ENCODE measurements at regions not wholly inside any gene's neighbourhood (a gene's known extent, or its start where the extent isn't known, plus 50 kb on each side); places are given as distances from the start of the nearest gene placed in this dataset.

DNA sequence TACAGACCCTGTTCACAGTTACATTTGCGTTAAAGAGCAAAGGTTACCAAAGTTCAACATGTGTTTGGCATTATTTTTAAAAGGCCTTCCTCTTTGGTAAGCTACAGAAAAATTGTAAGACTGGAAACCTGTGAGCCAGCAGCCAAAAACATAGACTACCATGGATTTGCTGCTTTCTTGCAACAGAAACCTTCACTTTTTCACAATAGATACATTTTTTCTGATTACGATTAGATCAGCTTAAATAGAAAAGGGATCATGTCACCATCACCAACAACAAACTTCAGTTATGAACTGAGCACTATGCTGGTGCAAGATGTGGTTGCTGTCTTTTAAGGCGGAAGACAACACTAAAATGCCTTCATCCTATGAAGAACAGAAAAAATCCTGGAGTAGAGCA is 112.3 kb upstream of the MARCKS start:
- intact Hi-C loops (cut with DNase I): no loop called here
- no peak for DNase-seq (ENCODE audit: low spot score)

DNA sequence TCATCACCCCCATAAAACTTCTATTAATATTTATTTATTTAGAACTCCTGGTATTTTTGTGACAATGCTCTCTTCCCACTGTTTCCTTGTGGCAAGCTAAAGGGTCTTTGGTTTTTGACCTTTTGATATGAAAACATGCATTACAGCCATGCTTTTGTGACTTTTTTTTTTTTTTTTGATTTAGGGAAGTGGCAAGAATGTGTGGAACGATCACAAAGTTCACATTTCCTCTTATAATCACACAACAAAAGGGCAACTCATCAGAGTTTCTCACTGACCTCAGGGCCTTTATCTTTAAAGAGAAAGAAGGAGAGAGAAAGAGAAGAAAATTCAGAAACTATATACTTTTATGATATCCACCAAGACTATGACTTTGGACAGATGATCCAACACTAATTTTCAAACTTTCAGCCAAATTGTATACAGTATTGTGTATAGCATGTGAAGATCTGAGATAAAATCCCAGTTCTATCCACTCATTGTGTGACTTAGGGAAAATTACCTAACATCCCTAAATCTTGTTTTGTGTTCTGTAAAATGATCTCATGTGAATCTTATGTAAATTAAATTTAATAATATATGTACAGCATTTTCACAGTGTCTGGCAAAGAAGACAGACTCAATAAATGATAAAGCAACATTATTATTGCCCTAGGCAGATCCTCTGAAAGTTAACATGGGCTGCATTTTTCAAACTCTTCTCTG is 106.8 kb upstream of the MARCKS start:
- ATAC-seq: no peak
- no peak for DNase-seq (ENCODE audit: low spot score)
- intact Hi-C loops (cut with DNase I): no loop called here

More for the DNA sequence above, 112.3 kb upstream of the MARCKS start:
- peak; percentile 38 for ATAC-seq

DNA sequence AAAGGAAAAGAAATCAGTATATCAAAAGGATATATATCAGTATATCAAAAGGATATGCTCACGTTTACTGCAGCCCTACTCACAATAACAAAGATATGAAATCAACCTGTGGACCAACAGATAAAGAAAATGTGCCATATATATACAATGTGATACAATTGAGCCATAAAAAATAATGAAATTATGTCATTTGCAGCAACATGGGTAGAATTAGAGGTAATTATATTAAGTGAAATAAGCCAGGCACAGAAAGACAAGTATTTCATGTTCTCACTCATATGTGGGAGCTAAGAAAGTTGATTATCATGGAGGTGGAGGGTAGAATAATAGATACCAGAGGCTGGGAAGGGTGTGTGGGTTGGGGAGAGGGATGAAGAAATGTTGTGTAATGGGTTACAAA is 102.9 kb upstream of the MARCKS start:
- no peak for ATAC-seq

DNA sequence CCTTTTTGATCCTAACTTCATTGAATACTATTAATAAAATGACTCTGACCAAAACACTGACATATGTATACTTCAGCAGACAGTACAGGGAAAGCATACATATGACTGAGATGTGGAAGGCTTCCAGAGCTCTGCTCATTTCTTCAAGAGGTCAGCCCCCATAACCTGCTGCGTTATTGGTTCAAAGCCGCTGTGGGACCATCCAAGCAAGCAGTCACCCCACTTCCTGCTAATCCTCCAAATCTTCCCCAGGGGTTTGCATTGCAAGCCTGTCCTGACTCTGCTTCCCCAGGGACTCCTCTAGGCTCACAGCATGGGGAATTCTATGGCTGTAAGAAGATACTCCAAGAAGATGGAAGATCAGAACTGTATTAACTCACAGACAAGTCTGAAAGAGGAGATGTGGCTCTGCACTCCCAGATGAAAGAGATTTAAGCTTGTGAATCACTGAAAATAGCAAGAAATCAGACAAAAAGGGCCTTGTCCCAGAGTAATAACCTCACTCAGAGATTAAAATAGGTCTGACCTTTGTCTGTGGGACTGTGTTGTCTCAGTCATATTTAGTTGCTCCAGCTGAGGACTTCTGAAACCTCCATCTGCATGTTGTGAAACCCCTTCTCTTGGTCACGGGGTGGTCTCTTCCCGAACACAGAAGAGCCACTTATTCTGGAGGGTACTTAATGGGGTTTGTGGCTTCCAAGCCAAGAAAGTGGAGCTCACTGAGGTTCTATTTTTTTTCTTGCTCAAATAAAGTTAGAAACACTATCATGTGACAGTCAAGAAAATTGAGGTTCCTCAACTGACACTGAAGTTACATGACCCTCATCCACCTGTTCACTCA is 101.5 kb upstream of the MARCKS start:
- peak; percentile 93 for ATAC-seq
- no peak for DNase-seq (ENCODE audit: low spot score)
- intact Hi-C loops (cut with DNase I): no loop called here

More for the DNA sequence above, 102.9 kb upstream of the MARCKS start:
- no peak for DNase-seq (ENCODE audit: low spot score)
- intact Hi-C loops (cut with DNase I): no loop called here

DNA sequence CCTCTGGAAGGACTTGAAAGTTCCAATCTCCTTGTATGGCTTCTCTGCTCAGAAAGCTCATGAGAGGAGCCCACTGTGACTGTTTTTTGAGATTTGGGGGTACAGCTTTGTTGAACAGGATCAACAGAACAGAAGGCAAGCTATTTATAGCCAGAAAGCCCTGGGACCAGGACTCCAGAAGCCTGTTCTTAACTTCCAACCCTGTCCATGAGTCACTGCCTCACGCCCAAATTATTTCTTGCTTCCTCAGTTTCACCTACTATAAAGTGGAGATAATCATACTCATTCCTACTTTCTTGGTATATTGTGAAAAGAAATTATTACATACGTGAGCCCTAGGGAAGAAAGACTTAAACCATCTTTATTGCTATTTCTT is 100.9 kb upstream of the MARCKS start:
- intact Hi-C loops (cut with DNase I): no loop called here
- DNase-seq (ENCODE audit: low spot score): no peak

DNA sequence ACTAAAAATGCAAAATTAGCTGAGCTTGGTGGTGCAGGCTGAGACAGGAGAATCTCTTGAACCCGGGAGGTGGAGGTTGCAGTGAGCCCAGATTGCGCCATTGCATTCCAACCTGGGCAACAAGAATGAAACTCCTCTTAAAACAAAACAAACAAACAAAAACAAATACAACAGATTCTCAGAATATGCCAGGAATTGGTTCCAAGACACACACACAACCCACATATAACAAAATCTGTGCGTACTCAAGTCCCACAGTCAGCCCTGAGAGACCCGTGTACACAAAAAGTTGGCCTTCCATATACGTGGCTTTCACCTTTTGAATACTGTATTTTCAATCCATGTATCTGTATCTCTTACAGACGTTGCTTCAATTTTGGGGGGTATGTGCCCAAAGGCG is 98.9 kb upstream of the MARCKS start:
- intact Hi-C loops (cut with DNase I): no loop called here
- DNase-seq (ENCODE audit: low spot score) (no peak), ATAC-seq (no peak)

More for the DNA sequence above, 100.9 kb upstream of the MARCKS start:
- no peak for ATAC-seq

DNA sequence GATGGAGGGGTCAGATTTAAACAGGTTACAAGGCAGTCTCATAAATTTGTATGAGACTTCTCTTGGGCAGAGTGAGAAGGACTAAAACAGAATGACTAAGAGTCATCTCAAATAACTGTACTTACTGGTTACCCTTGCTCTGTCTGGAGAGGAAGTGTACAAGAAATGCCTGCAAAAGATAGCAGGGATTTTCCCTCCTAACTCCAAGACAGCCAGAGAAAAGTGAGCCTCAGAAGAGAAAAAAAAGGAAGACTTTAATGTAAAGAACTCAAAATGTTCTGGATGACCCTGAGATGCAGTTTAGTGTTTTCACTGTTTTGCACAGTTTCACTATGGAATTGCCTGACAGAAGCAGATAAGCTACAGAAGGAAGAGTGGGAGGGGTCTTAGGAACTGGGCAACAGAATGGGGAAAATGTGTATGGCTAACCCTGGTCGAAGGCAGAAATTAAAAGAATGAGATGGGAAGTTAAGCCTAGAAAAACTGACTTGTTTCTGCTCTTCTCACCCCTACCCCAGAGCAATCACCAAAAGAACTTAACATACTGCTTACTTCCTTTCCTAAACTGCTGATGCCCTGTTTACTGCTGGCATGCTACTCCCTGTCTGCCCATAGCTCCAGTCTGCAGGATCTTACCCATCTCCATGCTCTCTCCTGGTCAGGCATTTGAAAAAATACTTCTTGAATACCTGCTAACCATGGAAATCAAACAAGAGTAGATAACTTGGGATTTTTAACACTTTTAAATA is 98.1 kb upstream of the MARCKS start:
- intact Hi-C loops (cut with DNase I): no loop called here
- DNase-seq (ENCODE audit: low spot score) (no peak), ATAC-seq (peak; percentile 49)

DNA sequence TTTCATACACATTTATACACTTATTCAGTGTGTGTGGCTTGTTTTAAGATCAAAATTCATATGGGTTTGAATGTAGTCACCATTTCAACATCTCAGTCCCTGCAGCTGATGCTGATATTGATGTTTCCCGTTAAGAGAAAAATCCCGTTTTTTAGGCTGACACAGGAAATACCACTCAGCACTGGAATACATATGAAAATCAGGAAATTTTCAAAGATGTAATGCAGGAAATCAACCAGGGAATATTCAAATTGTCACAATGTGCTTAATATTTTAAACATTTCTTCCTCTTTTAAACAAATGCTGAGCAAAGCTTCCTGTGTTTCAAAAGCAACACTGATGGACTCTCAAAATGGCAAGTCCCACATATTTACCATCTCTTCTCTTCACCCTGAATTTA is 94.5 kb upstream of the MARCKS start:
- ATAC-seq (no peak), DNase-seq (ENCODE audit: low spot score) (no peak)
- intact Hi-C loops (cut with DNase I): no loop called here

DNA sequence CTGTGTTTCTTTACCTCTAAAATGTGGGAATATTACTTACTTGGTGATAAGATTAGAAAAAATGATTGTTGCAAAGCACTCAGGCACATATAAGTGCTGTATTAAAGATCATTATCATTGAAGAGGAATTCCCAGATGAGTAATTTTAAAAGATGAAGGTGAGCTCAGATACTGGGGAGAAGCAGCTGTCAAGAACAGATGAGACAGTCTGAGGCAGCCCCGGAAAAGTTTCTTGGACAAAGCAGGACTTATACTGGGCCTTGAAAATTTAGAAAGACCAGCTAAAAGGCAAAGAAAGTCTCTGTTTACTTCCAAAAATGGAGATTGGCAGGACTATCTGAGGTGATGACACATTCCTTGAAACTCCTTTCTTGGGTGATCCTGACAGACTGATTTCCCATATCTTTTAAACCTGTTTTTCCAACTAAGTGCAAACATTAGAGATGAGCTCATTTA is 93.8 kb upstream of the MARCKS start:
- DNase-seq (ENCODE audit: low spot score): no peak
- no peak for ATAC-seq
- intact Hi-C loops (cut with DNase I): no loop called here

DNA sequence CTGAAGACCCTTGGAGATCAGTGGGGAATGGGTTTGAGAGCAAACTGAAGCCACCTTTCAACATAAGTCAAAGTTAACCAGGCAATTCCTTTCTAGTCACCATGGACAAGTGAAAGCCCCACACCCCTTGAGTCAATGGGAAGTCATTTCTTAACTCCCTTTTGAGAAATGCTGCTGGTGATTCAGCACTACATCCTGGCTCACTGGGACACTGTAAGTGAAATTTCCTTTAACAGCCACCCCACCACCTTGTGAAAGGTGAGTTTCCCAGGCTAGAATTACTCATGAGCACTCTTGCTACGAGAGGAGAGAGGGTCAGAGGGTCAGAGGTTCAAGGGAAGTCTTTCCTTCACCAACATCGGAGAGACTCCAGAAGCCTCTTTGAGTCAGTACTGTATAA is 93.3 kb upstream of the MARCKS start:
- DNase-seq (ENCODE audit: low spot score) (no peak), ATAC-seq (no peak)
- intact Hi-C loops (cut with DNase I): no loop called here

DNA sequence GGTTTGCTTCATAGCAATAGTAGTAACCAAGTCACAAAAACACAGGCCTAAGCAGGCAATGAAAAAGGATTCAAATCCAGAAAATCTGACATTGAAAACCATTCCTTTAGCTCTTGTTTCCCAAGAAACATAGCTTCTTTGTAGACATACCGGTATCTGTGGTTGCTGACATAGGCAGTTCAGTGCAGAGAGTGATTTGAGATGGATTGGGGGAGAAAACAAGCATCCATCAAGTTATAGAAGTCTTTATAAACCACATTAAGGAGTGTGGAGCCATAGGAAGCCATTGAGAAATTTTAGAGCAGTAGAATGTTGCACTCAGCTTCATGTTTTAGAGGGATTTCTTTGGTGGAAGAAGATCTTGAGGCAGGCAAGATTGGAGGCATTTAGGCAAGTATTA is 91.2 kb upstream of the MARCKS start:
- DNase-seq (ENCODE audit: low spot score): no peak
- intact Hi-C loops (cut with DNase I): no loop called here
- no peak for ATAC-seq

DNA sequence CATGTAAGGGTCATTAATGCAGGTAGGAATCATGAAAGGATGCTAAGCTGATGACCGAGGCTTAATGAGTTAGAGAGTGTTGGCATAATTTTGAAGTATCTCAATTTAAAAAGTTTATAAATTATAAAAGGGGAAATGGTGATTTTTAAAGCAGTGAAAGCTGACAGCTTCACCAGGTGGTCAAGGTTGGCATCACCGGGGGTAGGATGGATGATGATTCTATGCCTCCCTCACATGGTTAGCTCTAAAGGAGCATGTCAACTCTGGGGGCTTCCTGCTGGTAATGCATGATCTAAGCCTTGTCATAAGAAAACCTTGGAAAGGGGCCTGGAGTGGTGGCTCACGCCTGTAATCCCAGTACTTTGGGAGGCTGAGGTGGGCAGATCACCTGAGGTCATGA is 89.2 kb upstream of the MARCKS start:
- intact Hi-C loops (cut with DNase I): no loop called here
- no peak for ATAC-seq
- no peak for DNase-seq (ENCODE audit: low spot score)

DNA sequence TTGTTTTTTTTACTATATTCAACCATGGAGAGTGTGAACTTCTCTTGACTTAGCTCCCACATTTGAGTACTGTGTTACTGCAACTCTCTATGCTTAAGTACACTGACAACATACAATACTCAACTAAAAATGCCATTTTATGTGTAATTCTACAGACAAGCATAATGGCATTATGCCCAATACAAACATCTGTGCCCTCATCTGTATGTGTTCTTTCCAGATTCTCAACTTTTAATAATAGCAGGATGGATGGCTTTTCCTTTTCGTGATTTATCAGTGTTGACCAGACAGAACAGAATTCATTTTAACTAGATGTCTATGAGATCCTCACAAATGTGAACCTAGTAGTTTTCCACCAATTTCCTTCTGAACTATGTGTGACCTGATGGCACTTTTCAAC is 84.2 kb upstream of the MARCKS start:
- intact Hi-C loops (cut with DNase I): no loop called here
- DNase-seq (ENCODE audit: low spot score): no peak
- ATAC-seq: no peak

DNA sequence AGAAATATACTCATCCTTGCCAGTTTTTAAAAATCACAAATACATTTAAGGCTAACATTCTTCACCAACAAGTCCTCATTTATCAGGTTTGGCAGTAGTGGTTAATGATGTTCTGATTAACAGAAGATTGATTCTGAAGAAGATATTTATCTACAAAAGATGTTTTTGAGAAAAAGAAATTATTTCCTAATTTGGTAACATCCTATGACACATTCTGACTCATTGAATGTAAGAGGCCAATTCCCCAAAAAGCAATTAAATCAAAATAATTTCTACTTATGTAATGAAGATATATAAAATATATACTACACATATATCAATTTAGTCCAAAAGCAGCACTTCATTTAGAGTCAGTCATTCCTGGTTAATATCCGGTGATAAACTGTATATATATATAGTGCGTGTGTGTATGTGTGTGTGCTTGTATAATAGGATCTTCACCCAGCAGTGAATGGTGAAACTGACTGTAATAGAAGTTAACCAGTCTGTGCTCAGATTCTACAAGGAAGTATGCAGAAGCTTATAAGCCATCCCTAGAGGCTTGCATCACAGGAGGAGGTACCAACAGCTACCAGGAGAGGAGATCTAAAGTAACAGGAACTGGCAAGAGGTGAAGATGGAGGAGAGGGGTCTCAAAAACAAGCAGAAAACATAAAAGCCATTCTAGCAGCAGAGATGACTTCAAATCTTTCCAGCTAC is 82.9 kb upstream of the MARCKS start:
- intact Hi-C loops (cut with DNase I): no loop called here
- DNase-seq (ENCODE audit: low spot score) (no peak), ATAC-seq (peak; percentile 55)

DNA sequence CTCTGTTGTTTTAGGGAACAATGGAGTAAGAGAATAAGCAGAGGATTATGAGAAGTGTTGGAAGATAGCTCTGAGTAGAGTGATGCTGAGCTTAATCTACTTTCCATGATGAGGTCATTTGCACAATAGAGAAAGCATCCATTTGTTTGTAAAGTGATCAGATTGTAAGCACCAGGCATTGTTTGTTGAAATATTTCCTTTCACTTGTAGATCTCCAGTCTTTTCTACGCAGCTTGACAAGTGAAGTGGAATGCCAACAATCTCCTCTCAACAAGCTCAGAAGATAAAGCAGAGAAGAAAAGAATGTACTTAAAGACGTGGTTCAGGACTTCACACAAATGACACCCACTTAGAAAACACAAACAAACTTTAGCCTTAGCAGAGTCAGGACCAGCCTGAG is 80.1 kb upstream of the MARCKS start:
- ATAC-seq (no peak), DNase-seq (ENCODE audit: low spot score) (no peak)
- intact Hi-C loops (cut with DNase I): no loop called here

DNA sequence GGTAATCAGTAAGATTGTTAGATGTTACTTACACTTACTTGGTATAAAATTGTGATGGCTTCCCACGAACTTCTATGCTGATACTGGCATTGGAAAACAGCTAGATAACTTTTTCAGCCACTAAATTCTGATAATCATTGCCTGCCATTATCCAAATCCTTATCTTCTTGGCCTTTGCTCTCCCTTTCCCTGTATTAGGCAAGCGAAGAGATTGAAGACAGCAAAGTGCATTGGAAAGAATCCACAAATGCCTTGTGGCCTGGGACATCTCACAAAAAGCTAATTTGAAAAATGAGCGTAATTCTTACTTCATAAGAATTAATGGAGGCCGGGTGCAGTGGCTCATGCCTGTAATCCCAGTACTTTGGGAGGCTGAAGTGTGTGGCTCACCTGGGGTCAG is 79.5 kb upstream of the MARCKS start:
- intact Hi-C loops (cut with DNase I): no loop called here
- DNase-seq (ENCODE audit: low spot score) (no peak), ATAC-seq (no peak)

DNA sequence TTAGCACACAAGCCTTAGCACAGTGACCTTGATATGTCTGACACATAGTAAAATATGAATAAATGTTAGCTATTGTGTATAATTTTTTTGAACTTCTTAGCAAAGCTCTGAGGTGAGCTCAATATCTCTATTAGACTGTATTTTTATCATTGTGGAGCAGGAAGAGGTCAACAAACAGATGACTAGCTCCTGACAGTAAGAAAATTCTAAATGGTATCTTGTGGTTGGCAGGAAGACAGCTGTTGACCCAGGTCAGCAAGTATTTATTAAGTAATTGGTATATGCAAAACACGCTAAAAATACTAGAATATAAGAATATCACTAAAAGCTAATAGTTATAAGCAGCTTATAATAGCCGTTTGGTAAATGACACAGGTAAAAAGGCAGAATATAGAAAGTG is 77.5 kb upstream of the MARCKS start:
- intact Hi-C loops (cut with DNase I): no loop called here
- no peak for ATAC-seq
- no peak for DNase-seq (ENCODE audit: low spot score)

DNA sequence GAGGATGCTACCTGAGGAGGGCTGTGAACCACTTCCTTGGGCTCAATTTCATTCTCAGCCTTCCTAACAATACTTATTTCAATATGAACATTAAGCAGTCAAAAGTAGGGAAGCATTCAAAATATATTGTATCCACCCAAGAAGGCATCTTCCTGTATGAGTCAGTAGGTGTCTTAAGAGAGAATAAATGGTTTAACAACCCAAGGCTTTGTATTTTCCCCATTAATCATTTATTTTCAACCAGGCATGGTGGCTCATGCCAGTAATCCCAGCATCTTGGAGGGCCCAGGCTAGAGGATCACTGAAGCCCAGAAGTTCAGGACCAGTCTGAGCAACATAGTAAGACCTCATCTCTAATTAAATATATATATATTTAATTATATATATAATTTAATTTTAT is 74.5 kb upstream of the MARCKS start:
- intact Hi-C loops (cut with DNase I): no loop called here
- ATAC-seq (no peak), DNase-seq (ENCODE audit: low spot score) (no peak)

DNA sequence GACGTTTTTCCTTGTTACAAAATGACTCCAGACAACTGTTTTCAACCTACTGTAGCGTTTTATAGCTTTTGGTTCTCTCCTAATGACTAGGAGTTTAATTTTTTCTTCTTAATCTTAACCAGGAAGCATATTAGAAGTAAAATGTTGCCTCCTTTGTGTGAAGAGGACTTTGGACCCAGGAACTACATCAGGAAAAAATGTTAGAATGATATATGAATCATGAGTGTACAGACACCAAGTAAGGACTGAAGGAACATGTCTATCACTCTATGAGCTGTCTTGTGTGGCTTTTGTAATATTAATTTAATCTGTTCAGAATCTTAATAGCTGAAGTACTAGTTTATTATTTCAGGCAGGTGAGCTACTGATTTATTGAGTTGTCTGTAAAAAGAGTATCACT is 71.0 kb upstream of the MARCKS start:
- DNase-seq (ENCODE audit: low spot score) (no peak), ATAC-seq (no peak)
- intact Hi-C loops (cut with DNase I): no loop called here
